Transverse colon (tissue), 3 donors: ENCODE measurements at regions not wholly inside any gene's neighbourhood (a gene's known extent, or its start where the extent isn't known, plus 50 kb on each side); places are given as distances from the start of the nearest gene placed in this dataset.

Experiments
- CTCF ChIP-seq, 5 experiments: fragments of 200-600 bp in 3 of 5; fragments of 450-650 bp in 2 of 5; sonication (generic) in 3 of 5; IDR thresholded peaks; 1 replicate in 2 of 5; 2 replicates in 3 of 5; pipeline ENCODE4 v1.5.1; 2016 to 2017; ENCODE audit warnings: antibody characterized with exemption in 5 of 5, inconsistent platforms in 3 of 5, mild to moderate bottlenecking in 2 of 5, moderate library complexity in 1 of 5
- EP300 ChIP-seq: sonication (generic); formaldehyde crosslinking; IDR thresholded peaks from one replicate; pipeline ENCODE4 v1.6.1; 2017; ENCODE audit warnings: antibody characterized with exemption, low read depth
- POLR2A ChIP-seq: fragments of 450-650 bp; IDR thresholded peaks from one replicate; pipeline ENCODE4 v1.6.1; 2016; ENCODE audit warnings: antibody characterized with exemption, mild to moderate bottlenecking, moderate library complexity

GRCh38 chr6:120395330-120395729 lies 939.0 kb downstream of the TBC1D32 start:
- TF ChIP-seq POLR2A (no peak), EP300 (no peak), CTCF (IDR thresholded peaks at IDR 0.05) (no peak)
